Sigmoid colon (tissue), 3 donors: ENCODE measurements at regions not wholly inside any gene's neighbourhood (a gene's known extent, or its start where the extent isn't known, plus 50 kb on each side); places are given as distances from the start of the nearest gene placed in this dataset.
"Not testable (repeated sequence)": the region's sequence is repeated elsewhere in the genome, so short reads cannot be mapped to it uniquely, and the experiment has no call there.

Source experiments
- CTCF ChIP-seq, 4 experiments: fragments of 450-650 bp in 3 of 4; fragments of 200-600 bp in 1 of 4; IDR thresholded peaks; one replicate each; pipeline ENCODE4 v1.5.1; 2016 to 2019; ENCODE audit warnings: antibody characterized with exemption in 4 of 4, mild to moderate bottlenecking in 3 of 4, moderate library complexity in 2 of 4
- POLR2A ChIP-seq, 2 donors: fragments of 450-650 bp; IDR thresholded peaks; one replicate each; pipeline ENCODE4 v1.6.1; 2016; ENCODE audit warnings: antibody characterized with exemption in 2 of 2, mild to moderate bottlenecking in 2 of 2, moderate library complexity in 2 of 2

- TF ChIP-seq POLR2A, CTCF (IDR thresholded peaks at IDR 0.05): not testable (repeated sequence)
Measured at GRCh38 chr4:13700858-13701140, 73.3 kb upstream of the BOD1L1 start.
